Aorta (tissue), 5 donors: ENCODE measurements at regions not wholly inside any gene's neighbourhood (a gene's known extent, or its start where the extent isn't known, plus 50 kb on each side); places are given as distances from the start of the nearest gene placed in this dataset.
"Not testable (repeated sequence)": the region's sequence is repeated elsewhere in the genome, so short reads cannot be mapped to it uniquely, and the experiment has no call there.

ENCODE experiments used
- ATAC-seq: fragments of 200-7000 bp; cut with Tn5 transposase; one replicate; pipeline ENCODE4 v1.9.1; 2022; ENCODE audit warnings: moderate library complexity; ENCODE audit not compliant: low FRiP score
- DNase-seq, 2 donors: peaks; one replicate each; pipeline ENCODE4 v3.0.0-alpha.2; 2020
- H3K27ac ChIP-seq, 2 donors: one replicate each; pipeline ENCODE4 v1.5.1; 2013; ENCODE audit warnings: low read length in 2 of 2, mild to moderate bottlenecking in 2 of 2, moderate library complexity in 2 of 2, control low read depth in 1 of 2, inconsistent platforms in 1 of 2, low read depth in 1 of 2
- H3K27me3 ChIP-seq, 2 donors: one replicate each; pipeline ENCODE4 v1.6.1; 2013; ENCODE audit warnings: control low read depth in 1 of 2, low read length in 1 of 2, mild to moderate bottlenecking in 1 of 2, moderate library complexity in 1 of 2; ENCODE audit not compliant: insufficient read depth in 2 of 2, control insufficient read depth in 1 of 2
- H3K36me3 ChIP-seq, 2 donors: one replicate each; pipeline ENCODE4 v1.6.1; 2013; ENCODE audit warnings: control low read depth in 1 of 2, low read length in 1 of 2, mild to moderate bottlenecking in 1 of 2; ENCODE audit not compliant: insufficient read depth in 2 of 2, control insufficient read depth in 1 of 2
- H3K4me1 ChIP-seq, 2 donors: one replicate each; pipeline ENCODE4 v1.6.1; 2013; ENCODE audit warnings: low read length in 2 of 2, control low read depth in 1 of 2, mild to moderate bottlenecking in 1 of 2, moderate library complexity in 1 of 2; ENCODE audit not compliant: insufficient read depth in 2 of 2, control insufficient read depth in 1 of 2
- H3K4me3 ChIP-seq, 2 donors: one replicate each; pipeline ENCODE4 v1.5.1; 2013; ENCODE audit warnings: low read length in 2 of 2, control low read depth in 1 of 2, mild to moderate bottlenecking in 1 of 2
- H3K9me3 ChIP-seq: one replicate; pipeline ENCODE4 v1.6.1; 2013; ENCODE audit warnings: mild to moderate bottlenecking, low read length; ENCODE audit not compliant: control insufficient read depth
- WGBS, 2 donors: extraction: QIAGEN DNeasy Blood & Tissue Kit; methylation state at CpG; one replicate each; pipeline ENCODE4 v1.1.7; 2013; 5-methylcytosine and 5-hydroxymethylcytosine counted together
- intact Hi-C, 2 donors: fragments of 100-400 bp; cut with DNase I; formaldehyde crosslinking; loops; one replicate each; pipeline versions ENCODE4 v1.14.2 to v1.15.0; 2022
- donor health status: healthy with polysubstance abuse.
- donor health status: Bipolar disorder and iron deficiency.
- donor health status: DM: no; HTN: no; CAD: no.
- donor health status: DM: no; HTN: no; CAD: no.
- donor health status: DM: yes; HTN: yes; CAD: no.

DNA sequence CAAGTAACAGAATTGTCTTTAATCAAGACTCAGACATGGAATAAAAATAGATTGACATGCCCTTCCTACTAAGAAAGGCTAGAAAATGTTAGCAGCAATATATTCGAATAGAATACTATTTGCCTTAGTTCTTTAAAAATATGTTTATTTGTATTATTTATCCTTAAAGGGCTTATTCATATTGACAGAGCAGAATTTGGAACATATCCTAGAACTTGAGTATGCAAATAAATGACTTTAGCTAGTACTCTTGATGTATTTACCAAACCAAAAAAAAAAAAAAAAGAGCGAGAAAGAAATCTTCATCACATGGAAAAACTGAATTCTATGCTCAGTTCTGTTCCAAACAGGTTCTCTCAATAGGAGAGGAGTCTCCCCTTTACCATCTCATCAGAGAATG lies 68.9 kb upstream of the PPARGC1A start:
- H3K4me1 ChIP-seq, result no peaks in the 10 kb centered on the region
- WGBS, 2 donors, result 68 to 77% methylated on average over 2 of the region's 2 CpGs
- peaks cover 4% of the 10 kb centered on the region for H3K9me3 ChIP-seq
- H3K36me3 ChIP-seq, result no peaks in the 10 kb centered on the region
- DNase-seq (no peak), ATAC-seq (no peak)
- intact Hi-C loops, result no loop called here
- no peak overlapping the region for H3K27ac ChIP-seq
- H3K27me3 ChIP-seq, result no peaks in the 10 kb centered on the region
- H3K4me3 ChIP-seq, result no peak overlapping the region

GRCh38 chr4:23957465-23957864 lies 67.6 kb upstream of the PPARGC1A start:
- no peak overlapping the region for H3K27ac ChIP-seq
- intact Hi-C loops, result no loop called here
- no peaks in the 10 kb centered on the region for H3K4me1 ChIP-seq
- 90 to 93% methylated on average over 1 of the region's 1 CpG for WGBS, 2 donors
- ATAC-seq (no peak), DNase-seq (no peak)
- H3K27me3 ChIP-seq, result no peaks in the 10 kb centered on the region
- no peaks in the 10 kb centered on the region for H3K36me3 ChIP-seq
- peaks cover 2% of the 10 kb centered on the region for H3K9me3 ChIP-seq
- no peak overlapping the region for H3K4me3 ChIP-seq

DNA sequence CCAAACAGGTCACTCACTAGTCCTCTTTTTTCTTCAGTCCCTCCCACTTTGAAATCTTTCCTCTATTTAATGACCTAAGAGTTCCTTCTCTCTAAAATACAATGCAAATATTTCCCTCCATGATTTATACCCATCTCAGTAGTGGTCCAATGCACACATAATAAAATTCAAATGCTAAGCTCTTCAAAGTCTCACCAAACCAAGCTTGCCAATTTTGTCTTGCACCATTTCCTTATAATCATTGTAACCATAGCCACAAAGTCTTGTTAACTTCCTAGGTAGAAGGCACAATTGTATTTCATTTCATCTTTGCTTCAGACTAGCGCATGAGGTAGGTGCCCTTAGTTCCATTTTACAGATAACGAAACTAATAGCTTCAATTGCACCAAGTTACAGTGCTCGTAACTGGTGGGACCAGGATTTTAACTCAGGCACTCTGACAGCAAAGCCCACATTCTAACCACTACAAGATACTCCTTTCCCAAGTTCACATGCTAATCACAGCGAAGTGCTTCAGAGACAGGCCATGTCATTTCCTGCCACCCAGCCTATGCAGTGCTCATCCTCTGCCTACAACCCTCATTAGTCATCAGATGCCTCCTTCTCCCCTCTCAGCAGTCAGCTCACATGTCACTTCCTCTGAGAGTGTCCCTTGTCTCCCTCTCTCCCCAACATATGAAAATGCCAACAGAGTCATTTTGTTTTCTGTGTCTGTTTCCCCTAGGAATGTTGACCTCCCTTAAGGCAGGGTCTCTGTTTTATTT lies 66.9 kb upstream of the PPARGC1A start:
- Histone ChIP-seq H3K9me3 (no peaks in the 10 kb centered on the region), H3K4me1 (no peaks in the 10 kb centered on the region), H3K36me3 (no peaks in the 10 kb centered on the region), H3K27me3 (no peaks in the 10 kb centered on the region), H3K4me3 (no peak overlapping the region), H3K27ac (no peak overlapping the region)
- DNase-seq (no peak), ATAC-seq (no peak)
- 93 to 96% methylated on average over 4 of the region's 4 CpGs for WGBS, 2 donors
- intact Hi-C loops, result no loop called here

DNA sequence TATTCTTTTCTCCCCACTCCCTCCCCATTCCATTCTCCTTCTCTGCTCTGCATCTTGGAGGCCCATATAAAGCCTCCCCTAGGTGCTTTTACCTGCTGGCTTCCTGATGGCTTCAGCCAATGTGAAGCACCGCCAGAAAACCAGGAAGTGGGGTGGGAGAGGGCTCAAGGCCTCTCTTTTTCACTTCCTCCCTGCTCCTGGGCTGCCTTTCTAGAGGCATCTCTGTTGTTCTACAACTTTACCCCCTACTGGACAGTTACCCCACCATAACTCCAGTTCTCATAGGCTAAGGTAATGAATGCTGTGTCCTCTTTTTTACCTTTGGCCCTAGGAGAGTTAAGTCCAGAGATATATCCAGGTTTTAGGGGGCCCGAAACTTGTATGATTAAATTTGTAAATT lies 62.4 kb upstream of the PPARGC1A start:
- intact Hi-C loops, result no loop called here
- Histone ChIP-seq H3K4me3 (no peak overlapping the region), H3K27ac (no peak overlapping the region), H3K4me1 (no peaks in the 10 kb centered on the region), H3K27me3 (no peaks in the 10 kb centered on the region), H3K9me3 (no peaks in the 10 kb centered on the region), H3K36me3 (no peaks in the 10 kb centered on the region)
- ATAC-seq, result no peak
- DNase-seq, result no peak
- 89 to 94% methylated on average over 2 of the region's 2 CpGs for WGBS, 2 donors

GRCh38 chr4:23947826-23948225 lies 58.0 kb upstream of the PPARGC1A start:
- ATAC-seq (no peak), DNase-seq (no peak)
- intact Hi-C loops, result no loop called here
- Histone ChIP-seq H3K4me1 (no peaks in the 10 kb centered on the region), H3K27me3 (no peaks in the 10 kb centered on the region), H3K36me3 (no peaks in the 10 kb centered on the region), H3K27ac (no peak overlapping the region), H3K4me3 (no peak overlapping the region), H3K9me3 (no peaks in the 10 kb centered on the region)
- WGBS, 2 donors, result 55 to 67% methylated on average over 4 of the region's 4 CpGs

- intact Hi-C loops, result no loop called here
- ATAC-seq (no peak), DNase-seq (no peak)
- H3K27ac ChIP-seq, result no peak overlapping the region
- H3K9me3 ChIP-seq, result no peaks in the 10 kb centered on the region
- WGBS, 2 donors, result 50 to 54% methylated on average over 6 of the region's 6 CpGs
- H3K4me1 ChIP-seq, result no peaks in the 10 kb centered on the region
- H3K27me3 ChIP-seq, result no peaks in the 10 kb centered on the region
- H3K4me3 ChIP-seq, result no peak overlapping the region
- no peaks in the 10 kb centered on the region for H3K36me3 ChIP-seq
These were observed 56.5 kb upstream of the PPARGC1A start for GRCh38 chr4:23946299-23946698.

DNA sequence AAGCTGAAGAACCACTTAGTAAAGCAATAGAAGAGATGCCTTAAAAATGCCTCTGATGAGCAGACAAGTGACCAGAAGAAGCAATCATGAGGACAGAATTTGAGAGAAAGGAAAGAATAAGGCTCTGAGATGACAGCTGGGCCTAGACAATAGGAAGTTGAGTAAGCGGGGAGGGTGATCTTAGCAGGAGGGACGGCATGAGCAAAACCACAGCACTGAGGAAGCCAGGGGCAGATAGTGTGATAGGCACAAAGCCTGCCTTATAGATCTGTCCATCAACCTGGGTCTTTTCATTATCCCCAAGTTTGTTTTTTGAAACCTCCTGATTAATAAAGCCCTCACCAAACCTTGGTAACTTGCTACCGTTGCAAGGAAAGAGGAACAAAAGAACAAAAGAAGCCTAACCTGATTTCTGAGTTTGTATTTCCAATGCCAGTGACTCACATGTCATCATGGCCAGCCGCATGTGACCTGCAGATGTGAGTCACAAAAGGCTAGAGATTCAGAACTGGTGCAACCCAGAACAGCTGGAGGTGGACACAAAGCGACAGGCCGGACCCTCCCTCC lies 55.7 kb upstream of the PPARGC1A start:
- intact Hi-C loops, result no loop called here
- H3K4me1 ChIP-seq, result no peaks in the 10 kb centered on the region
- H3K4me3 ChIP-seq, result no peak overlapping the region
- DNase-seq (peak in 1 of 2 donors; percentile 64), ATAC-seq (no peak)
- no peaks in the 10 kb centered on the region for H3K9me3 ChIP-seq
- no peaks in the 10 kb centered on the region for H3K27me3 ChIP-seq
- H3K27ac ChIP-seq, result no peak overlapping the region
- 83 to 90% methylated on average over 6 of the region's 6 CpGs for WGBS, 2 donors
- H3K36me3 ChIP-seq, result no peaks in the 10 kb centered on the region

- H3K9me3 ChIP-seq, ATAC-seq, intact Hi-C loops, H3K4me3 ChIP-seq, H3K36me3 ChIP-seq, H3K27ac ChIP-seq, H3K4me1 ChIP-seq, DNase-seq, H3K27me3 ChIP-seq: not testable (repeated sequence)
- 88 to 89% methylated on average over 3 of the region's 3 CpGs for WGBS, 2 donors
These were observed 54.7 kb upstream of the PPARGC1A start for GRCh38 chr4:23944556-23944955.

- no peaks in the 10 kb centered on the region for H3K36me3 ChIP-seq
- DNase-seq (no peak), ATAC-seq (no peak)
- no peaks in the 10 kb centered on the region for H3K27me3 ChIP-seq
- intact Hi-C loops, result no loop called here
- no peaks in the 10 kb centered on the region for H3K9me3 ChIP-seq
- no peak overlapping the region for H3K27ac ChIP-seq
- no peaks in the 10 kb centered on the region for H3K4me1 ChIP-seq
- 76 to 86% methylated on average over 2 of the region's 2 CpGs for WGBS, 2 donors
- no peak overlapping the region for H3K4me3 ChIP-seq
These were observed 53.6 kb upstream of the PPARGC1A start for GRCh38 chr4:23943478-23943877.
